IMR-90 (cell line): ENCODE measurements at regions not wholly inside any gene's neighbourhood (a gene's known extent, or its start where the extent isn't known, plus 50 kb on each side); places are given as distances from the start of the nearest gene placed in this dataset.

ENCODE experiments used
- ATAC-seq: fragments of 200-7000 bp; cut with Tn5 transposase; 2 replicates; pipeline ENCODE4 v1.9.1; 2020; ENCODE audit warnings: low read depth, mild to moderate bottlenecking, moderate library complexity
- BruUV-seq: library from RNA; stranded (reverse); fragments of 400-500 nt; replicated peaks from 2 replicates; lab custom pipeline; 2021; lab: Mats Ljungman, UMichigan
- CTCF ChIA-PET: fragments of 300-600 bp; formaldehyde crosslinking; extraction: SDS; loops from one replicate; lab custom pipeline; 2021; ENCODE audit warnings: antibody characterized with exemption; lab: Yijun Ruan, JAX
- POLR2A ChIA-PET: fragments of 300-600 bp; sonication (Branson Sonifier 250); formaldehyde crosslinking; loops from one replicate; lab custom pipeline; 2022; ENCODE audit warnings: antibody characterized with exemption; ENCODE audit not compliant: unreplicated experiment; lab: Charles Lee
- DNase-seq: peaks from one replicate; pipeline ENCODE4 v3.0.0; 2013
- H2AFZ ChIP-seq: replicated peaks from 2 replicates; pipeline ENCODE3; 2013; ENCODE audit warnings: low read length, mild to moderate bottlenecking; ENCODE audit not compliant: poor library complexity
- H2AK5ac ChIP-seq: 2 replicates; pipeline ENCODE4 v1.6.1; 2013; ENCODE audit warnings: low read depth, low read length, inconsistent platforms
- H2AK9ac ChIP-seq: replicated peaks from 2 replicates; pipeline ENCODE3; 2013; ENCODE audit warnings: mild to moderate bottlenecking, low read depth, low read length, moderate library complexity; ENCODE audit not compliant: poor library complexity
- H2BK120ac ChIP-seq: 2 replicates; pipeline ENCODE4 v1.6.1; 2013; ENCODE audit warnings: low read depth, low read length, inconsistent platforms
- H2BK15ac ChIP-seq: 3 replicates; pipeline ENCODE4 v1.6.1; 2013; ENCODE audit warnings: low read depth, low read length, inconsistent platforms
- H2BK20ac ChIP-seq: 2 replicates; pipeline ENCODE4 v1.6.1; 2013; ENCODE audit warnings: low read depth, mild to moderate bottlenecking, inconsistent platforms, low read length, moderate library complexity
- H2BK5ac ChIP-seq: 2 replicates; pipeline ENCODE4 v1.6.1; 2013; ENCODE audit warnings: mild to moderate bottlenecking, low read depth, low read length, inconsistent platforms; ENCODE audit not compliant: poor library complexity, severe bottlenecking
- H3K14ac ChIP-seq: replicated peaks from 2 replicates; pipeline ENCODE4 v1.6.1; 2013; ENCODE audit warnings: low read depth, low read length, inconsistent platforms
- H3K18ac ChIP-seq: 2 replicates; pipeline ENCODE4 v1.6.1; 2013; ENCODE audit warnings: low read depth, low read length, control low read depth
- H3K23ac ChIP-seq: 2 replicates; pipeline ENCODE4 v1.6.1; 2013; ENCODE audit warnings: low read depth, low read length, inconsistent platforms
- H3K27ac ChIP-seq: 2 replicates; pipeline ENCODE4 v1.5.1; 2013; ENCODE audit warnings: mild to moderate bottlenecking, control low read depth, low read length; ENCODE audit not compliant: insufficient read depth
- H3K27me3 ChIP-seq: 2 replicates; pipeline ENCODE4 v1.6.1; 2013; ENCODE audit warnings: low read length; ENCODE audit not compliant: control insufficient read depth, insufficient read depth
- H3K36me3 ChIP-seq: 2 replicates; pipeline ENCODE4 v1.6.1; 2013; ENCODE audit warnings: low read length, mixed read lengths; ENCODE audit not compliant: control insufficient read depth, insufficient read depth
- H3K4ac ChIP-seq: 2 replicates; pipeline ENCODE4 v1.6.1; 2013; ENCODE audit warnings: low read depth, low read length, inconsistent platforms
- H3K4me1 ChIP-seq: 2 replicates; pipeline ENCODE4 v1.6.1; 2013; ENCODE audit warnings: low read length, mixed read lengths; ENCODE audit not compliant: control insufficient read depth, insufficient read depth
- H3K4me2 ChIP-seq: 2 replicates; pipeline ENCODE4 v1.6.1; 2013; ENCODE audit warnings: low read depth, mild to moderate bottlenecking, control low read depth, low read length, moderate library complexity
- H3K4me3 ChIP-seq: 2 replicates; pipeline ENCODE4 v1.5.1; 2013; ENCODE audit warnings: low read depth, mild to moderate bottlenecking, control low read depth, low read length, moderate library complexity; ENCODE audit not compliant: insufficient read depth
- H3K56ac ChIP-seq: 2 replicates; pipeline ENCODE4 v1.6.1; 2013; ENCODE audit warnings: low read length, inconsistent platforms; ENCODE audit not compliant: insufficient read depth; ENCODE audit errors: extremely low read depth
- H3K79me1 ChIP-seq, 2 experiments: 2 replicates each; pipeline ENCODE4 v1.6.1; 2013; ENCODE audit warnings: low read length in 2 of 2, inconsistent platforms in 1 of 2, low read depth in 1 of 2
- H3K9ac ChIP-seq: 2 replicates; pipeline ENCODE4 v1.6.1; 2013; ENCODE audit warnings: low read depth, low read length, control low read depth
- H3K9me1 ChIP-seq: 2 replicates; pipeline ENCODE4 v1.6.1; 2013; ENCODE audit warnings: low read length, inconsistent platforms; ENCODE audit not compliant: insufficient read depth
- H3K9me3 ChIP-seq: 2 replicates; pipeline ENCODE4 v1.6.1; 2013; ENCODE audit warnings: low read length; ENCODE audit not compliant: control insufficient read depth, insufficient read depth
- H4K20me1 ChIP-seq: 2 replicates; pipeline ENCODE4 v1.6.1; 2013; ENCODE audit warnings: low read length, inconsistent platforms; ENCODE audit not compliant: insufficient read depth
- H4K5ac ChIP-seq: 2 replicates; pipeline ENCODE4 v1.6.1; 2013; ENCODE audit warnings: mild to moderate bottlenecking, low read depth, low read length, control low read depth
- H4K8ac ChIP-seq, 2 experiments: 2 replicates each; pipeline ENCODE4 v1.6.1; 2013; ENCODE audit warnings: low read depth in 2 of 2, low read length in 2 of 2, control low read depth in 1 of 2, inconsistent platforms in 1 of 2
- H4K91ac ChIP-seq: 2 replicates; pipeline ENCODE4 v1.6.1; 2013; ENCODE audit warnings: low read depth, low read length, inconsistent platforms; ENCODE audit not compliant: insufficient read depth
- CEBPB ChIP-seq: IDR thresholded peaks from 2 replicates; pipeline ENCODE4 v1.6.1; 2012; ENCODE audit warnings: low read depth, low read length, improper control_type of control experiment
- MAFK ChIP-seq: IDR thresholded peaks from 2 replicates; pipeline ENCODE4 v1.6.1; 2012; ENCODE audit warnings: low read depth, low read length, improper control_type of control experiment
- dilution Hi-C: fragments of 300-500 bp; cut with HindIII; formaldehyde crosslinking; loops from one replicate; pipeline ENCODE4 v1.14.3; 2018; ENCODE audit warnings: low sequenced_read_pairs; ENCODE audit not compliant: unreplicated experiment
- in situ Hi-C: fragments of 300-500 bp; cut with MboI; formaldehyde crosslinking; loops from 3 replicates; pipeline ENCODE4 v1.14.3; 2019; ENCODE audit warnings: low sequenced_read_pairs, inconsistent platforms, mixed read lengths
- intact Hi-C: fragments of 100-400 bp; cut with micrococcal nuclease; formaldehyde crosslinking; loops from 2 replicates; pipeline ENCODE4 v1.10.0; 2022

GRCh38 chr5:68681929-68682328, 411.9 kb upstream of the SLC30A5 start:
- Histone ChIP-seq H4K91ac (no peak overlapping the region), H4K20me1 (no peaks in the 10 kb centered on the region), H2AFZ (no peak overlapping the region), H3K4me1 (no peaks in the 10 kb centered on the region; the same call in 1 of the 2 replicates), H3K9ac (no peak overlapping the region), H3K36me3 (no peaks in the 10 kb centered on the region), H3K4me2 (no peak overlapping the region), H3K14ac (no peak overlapping the region), H3K27ac (no peak overlapping the region), H3K9me1 (no peaks in the 10 kb centered on the region), H3K23ac (no peak overlapping the region), H4K8ac (no peak overlapping the region), H2BK15ac (no peak overlapping the region), H2BK5ac (no peak overlapping the region), H2AK9ac (no peak overlapping the region), H4K5ac (no peak overlapping the region), H3K56ac (no peak overlapping the region), H3K4ac (no peak overlapping the region), H3K18ac (no peak overlapping the region), H3K4me3 (no peak overlapping the region), H3K79me1 (no peaks in the 10 kb centered on the region), H3K27me3 (no peaks in the 10 kb centered on the region), H2AK5ac (no peak overlapping the region), H2BK20ac (no peak overlapping the region), H3K9me3 (no peaks in the 10 kb centered on the region), H2BK120ac (no peak overlapping the region)
- ATAC-seq (no peak), DNase-seq (no peak)
- in situ Hi-C loops (no loop called here), intact Hi-C loops (no loop called here), dilution Hi-C loops (no loop called here)
- ChIA-PET POLR2A (no interaction called here), CTCF (interaction anchor here (0.7 kb wide), 1 partner anchor 18 kb away, joined by 3 read pairs; no protein-coding TSS in a partner anchor)
- no TSS peak for BruUV-seq
- 0 out of 2 replicates have a peak, but pooled peaks have one; percentile 29 for TF ChIP-seq CEBPB
- no peak for TF ChIP-seq MAFK
